Testis (tissue), 2 donors: ENCODE measurements at regions not wholly inside any gene's neighbourhood (a gene's known extent, or its start where the extent isn't known, plus 50 kb on each side); places are given as distances from the start of the nearest gene placed in this dataset.

Experiments used
- DNase-seq: peaks from one replicate; pipeline ENCODE4 v3.0.0-alpha.2; 2019
- H3K27ac ChIP-seq, 2 donors: fragments of 200-600 bp; sonication (generic); one replicate each; pipeline ENCODE4 v1.5.1; 2019
- H3K27me3 ChIP-seq: fragments of 200-600 bp; sonication (generic); one replicate; pipeline ENCODE4 v1.5.1; 2019
- H3K36me3 ChIP-seq: fragments of 200-600 bp; sonication (generic); one replicate; pipeline ENCODE4 v1.5.1; 2017; ENCODE audit warnings: low read depth; ENCODE audit errors: missing control alignments
- H3K4me1 ChIP-seq: fragments of 200-600 bp; sonication (generic); one replicate; pipeline ENCODE4 v1.5.1; 2019
- H3K4me3 ChIP-seq, 2 donors: fragments of 200-600 bp; sonication (generic); one replicate each; pipeline ENCODE4 v1.5.1; 2017 to 2019
- H3K9me3 ChIP-seq: fragments of 200-600 bp; sonication (generic); one replicate; pipeline ENCODE4 v1.5.1; 2017
- CTCF ChIP-seq, 3 experiments: fragments of 450-650 bp in 2 of 3; fragments of 200-600 bp in 1 of 3; sonication (generic) in 1 of 3; IDR thresholded peaks; one replicate each; pipeline ENCODE4 v1.5.1; 2016 to 2019; ENCODE audit warnings: antibody characterized with exemption in 3 of 3, mild to moderate bottlenecking in 2 of 3, moderate library complexity in 1 of 3
- POLR2A ChIP-seq: fragments of 450-650 bp; IDR thresholded peaks from one replicate; pipeline ENCODE4 v1.6.1; 2017; ENCODE audit warnings: antibody characterized with exemption, mild to moderate bottlenecking, moderate library complexity
- WGBS, 2 donors: methylation state at CpG; one replicate each; pipeline ENCODE4 v1.1.5; 2018; 5-methylcytosine and 5-hydroxymethylcytosine counted together
- intact Hi-C: fragments of 100-400 bp; cut with DNase I; formaldehyde crosslinking; loops from one replicate; pipeline ENCODE4 v1.15.1; 2023; ENCODE audit warnings: low total_unique reads

GRCh38 chr3:73915886-73916285 is 291.1 kb upstream of the PDZRN3 start:
- Histone ChIP-seq H3K27me3 (no peaks in the 10 kb centered on the region), H3K4me3 (no peak overlapping the region), H3K4me1 (no peaks in the 10 kb centered on the region), H3K27ac (no peak overlapping the region), H3K9me3 (no peaks in the 10 kb centered on the region), H3K36me3 (no peaks in the 10 kb centered on the region)
- intact Hi-C loops: no loop called here
- DNase-seq: no peak
- TF ChIP-seq POLR2A (no peak), CTCF (IDR thresholded peaks at IDR 0.05) (no peak)
- WGBS, 2 donors: 90 to 93% methylated on average over 2 of the region's 2 CpGs

DNA sequence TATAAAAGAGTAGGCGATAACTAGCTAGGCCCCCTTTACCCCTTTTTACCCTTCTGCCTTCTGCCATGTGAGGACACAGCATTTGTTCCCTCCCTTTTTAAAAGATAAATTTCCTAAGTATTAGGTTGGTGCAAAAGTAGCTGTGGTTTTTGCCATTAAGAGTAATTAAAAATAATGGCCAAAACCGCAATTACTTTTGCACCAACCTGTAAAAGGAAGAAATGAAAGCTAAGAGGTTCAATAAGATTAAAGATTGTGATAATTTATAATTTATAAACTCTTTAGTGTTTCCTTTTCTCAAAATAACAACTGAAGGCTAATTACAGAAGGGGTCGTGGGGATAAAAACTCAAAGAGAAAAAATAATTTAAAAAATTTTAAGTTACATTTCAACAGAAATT is 283.5 kb upstream of the PDZRN3 start:
- Histone ChIP-seq H3K27ac (no peak overlapping the region), H3K36me3 (no peaks in the 10 kb centered on the region), H3K4me3 (no peak overlapping the region), H3K27me3 (no peaks in the 10 kb centered on the region), H3K9me3 (no peaks in the 10 kb centered on the region), H3K4me1 (no peaks in the 10 kb centered on the region)
- intact Hi-C loops: no loop called here
- 84 to 92% methylated on average over 3 of the region's 3 CpGs for WGBS, 2 donors
- no peak for DNase-seq
- TF ChIP-seq CTCF (IDR thresholded peaks at IDR 0.05) (no peak), POLR2A (no peak)

DNA sequence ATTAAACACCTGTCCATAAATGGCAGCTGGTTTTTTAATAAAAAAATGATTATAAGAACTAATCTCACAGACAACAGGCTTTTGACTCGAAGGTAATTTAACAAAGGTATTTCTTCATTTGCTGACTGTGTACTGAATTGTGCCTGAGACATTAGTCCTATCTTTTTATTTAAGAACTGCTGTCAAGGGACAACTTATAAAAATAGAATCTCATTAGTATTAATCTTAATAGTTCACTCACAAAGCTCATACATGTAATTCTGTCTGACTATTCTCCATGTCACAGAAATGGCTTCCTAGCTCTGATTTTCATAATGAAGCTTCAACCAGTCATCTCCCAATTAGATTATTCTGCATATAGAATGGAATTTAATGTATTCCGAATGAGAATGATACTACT is 276.9 kb upstream of the PDZRN3 start:
- TF ChIP-seq CTCF (IDR thresholded peaks at IDR 0.05): no peak
- no peak for TF ChIP-seq POLR2A
- no peaks in the 10 kb centered on the region for H3K36me3 ChIP-seq
- 56 to 68% methylated on average over 2 of the region's 2 CpGs for WGBS, 2 donors
- H3K4me1 ChIP-seq: no peaks in the 10 kb centered on the region
- no peak overlapping the region for H3K4me3 ChIP-seq
- no peaks in the 10 kb centered on the region for H3K9me3 ChIP-seq
- DNase-seq: no peak
- H3K27me3 ChIP-seq: no peaks in the 10 kb centered on the region
- no peak overlapping the region for H3K27ac ChIP-seq
- intact Hi-C loops: no loop called here

DNA sequence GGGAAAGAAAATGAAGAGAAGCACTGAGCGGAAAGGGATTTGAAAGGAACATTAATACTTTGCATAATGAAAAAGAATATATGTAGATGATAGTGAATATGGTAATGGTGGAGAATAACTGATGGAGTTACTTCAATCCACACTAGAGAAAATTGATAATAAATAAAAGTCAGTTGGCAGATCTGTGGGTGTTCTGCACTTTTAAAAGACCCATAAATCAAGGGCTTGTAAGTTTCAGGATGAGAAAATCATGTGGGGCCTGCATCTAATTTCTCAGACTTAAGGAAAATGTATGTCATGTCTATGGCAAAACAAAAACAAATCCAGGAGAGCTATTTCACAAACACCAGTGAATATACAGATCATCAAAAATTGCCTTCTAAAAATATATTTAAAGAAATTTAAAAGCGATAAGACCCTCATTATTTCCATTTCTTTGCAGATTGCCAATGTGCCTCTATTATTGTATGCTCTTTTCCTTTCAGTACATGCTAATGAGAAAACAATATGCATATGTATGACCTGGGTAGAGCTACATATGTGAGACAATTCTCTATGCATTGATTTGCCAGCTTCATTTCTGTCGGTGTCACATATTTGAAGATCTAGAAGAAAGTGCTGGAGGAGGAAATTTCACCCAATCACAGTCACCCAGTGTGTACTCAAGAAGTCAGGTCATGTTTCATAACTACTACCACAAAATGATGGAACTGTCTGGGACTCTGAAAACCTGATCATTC is 269.9 kb upstream of the PDZRN3 start:
- WGBS, 2 donors: 83 to 92% methylated on average over 3 of the region's 3 CpGs
- no peaks in the 10 kb centered on the region for H3K9me3 ChIP-seq
- TF ChIP-seq CTCF (IDR thresholded peaks at IDR 0.05) (no peak), POLR2A (no peak)
- no peak overlapping the region for H3K27ac ChIP-seq
- H3K4me1 ChIP-seq: no peaks in the 10 kb centered on the region
- H3K4me3 ChIP-seq: no peak overlapping the region
- no peaks in the 10 kb centered on the region for H3K27me3 ChIP-seq
- no peak for DNase-seq
- H3K36me3 ChIP-seq: no peaks in the 10 kb centered on the region
- intact Hi-C loops: no loop called here

DNA sequence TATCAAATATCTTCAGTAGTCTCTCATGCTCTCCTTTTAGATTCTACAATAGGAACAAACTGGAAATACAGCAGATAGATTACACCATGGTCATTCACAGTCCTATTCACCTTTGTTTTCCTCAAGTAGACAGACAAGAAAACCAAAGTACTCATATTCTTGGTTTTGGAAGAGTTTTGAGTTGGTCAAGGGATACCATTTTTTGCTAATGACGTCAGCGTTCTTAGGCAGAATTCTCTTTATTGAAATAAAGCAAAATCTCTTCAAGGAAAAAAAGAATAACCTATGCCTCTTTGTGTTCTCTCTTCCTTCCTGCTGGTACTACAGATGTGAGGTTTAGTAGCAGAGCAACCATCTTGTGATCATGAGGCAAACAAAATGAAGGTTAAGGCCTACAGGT is 268.3 kb upstream of the PDZRN3 start:
- Histone ChIP-seq H3K27ac (no peak overlapping the region), H3K4me1 (no peaks in the 10 kb centered on the region), H3K27me3 (no peaks in the 10 kb centered on the region), H3K36me3 (no peaks in the 10 kb centered on the region), H3K4me3 (no peak overlapping the region), H3K9me3 (no peaks in the 10 kb centered on the region)
- 93 to 97% methylated on average over 2 of the region's 2 CpGs for WGBS, 2 donors
- TF ChIP-seq CTCF (IDR thresholded peaks at IDR 0.05) (no peak), POLR2A (no peak)
- DNase-seq: no peak
- intact Hi-C loops: no loop called here
